H1 (cell line): ENCODE measurements at regions not wholly inside any gene's neighbourhood (a gene's known extent, or its start where the extent isn't known, plus 50 kb on each side); places are given as distances from the start of the nearest gene placed in this dataset.

Source experiments
- CTCF ChIA-PET: fragments of 300-600 bp; sonication (Branson Sonifier 250); formaldehyde crosslinking; loops from one replicate; lab custom pipeline; 2021; ENCODE audit not compliant: partially characterized antibody; lab: Charles Lee
- POLR2A ChIA-PET: fragments of 300-600 bp; sonication (Branson Sonifier 250); formaldehyde crosslinking; loops from one replicate; lab custom pipeline; 2021; ENCODE audit warnings: inconsistent platforms; ENCODE audit not compliant: partially characterized antibody; lab: Charles Lee
- DNase-seq, 2 experiments: peaks; one replicate each; pipeline versions ENCODE4 v3.0.0 to v3.0.0-alpha.2; 2010 to 2022; ENCODE audit warnings: low spot score in 2 of 2, low read depth in 1 of 2, mixed read lengths in 1 of 2
- FAIRE-seq: peaks from 2 replicates; lab custom pipeline; 2011; peaks lifted over from hg19 to GRCh38; lab: Jason Lieb, UNC
- H2AFZ ChIP-seq: 2 replicates; pipeline ENCODE4 v1.8.1; 2012; ENCODE audit warnings: low read length, inconsistent platforms
- H2AK5ac ChIP-seq: 2 replicates; pipeline ENCODE4 v1.6.1; 2013; ENCODE audit warnings: low read depth, low read length
- H2BK120ac ChIP-seq: replicated peaks from 2 replicates; pipeline ENCODE3; 2013; ENCODE audit warnings: low read depth, low read length, inconsistent platforms
- H2BK12ac ChIP-seq: 2 replicates; pipeline ENCODE4 v1.6.1; 2013; ENCODE audit warnings: low read depth, low read length
- H2BK15ac ChIP-seq: 2 replicates; pipeline ENCODE4 v1.6.1; 2013; ENCODE audit warnings: low read length
- H2BK20ac ChIP-seq: 2 replicates; pipeline ENCODE4 v1.6.1; 2013; ENCODE audit warnings: low read length
- H2BK5ac ChIP-seq: 2 replicates; pipeline ENCODE4 v1.6.1; 2013; ENCODE audit warnings: low read depth, low read length
- H3K14ac ChIP-seq: 2 replicates; pipeline ENCODE4 v1.6.1; 2013; ENCODE audit warnings: inconsistent platforms; ENCODE audit not compliant: insufficient read length
- H3K18ac ChIP-seq: 2 replicates; pipeline ENCODE4 v1.6.1; 2013; ENCODE audit warnings: low read length; ENCODE audit errors: extremely low read depth
- H3K23ac ChIP-seq: 2 replicates; pipeline ENCODE4 v1.6.1; 2013; ENCODE audit warnings: inconsistent platforms; ENCODE audit not compliant: insufficient read length
- H3K23me2 ChIP-seq: 2 replicates; pipeline ENCODE4 v1.6.1; 2013; ENCODE audit warnings: low read depth, low read length
- H3K27ac ChIP-seq: 2 replicates; pipeline ENCODE4 v1.6.1; 2011; ENCODE audit warnings: low read depth, low read length, inconsistent platforms
- H3K27me3 ChIP-seq, 4 experiments: replicated peaks in 1 of 4; 1 replicate in 1 of 4; 2 replicates in 3 of 4; pipeline versions ENCODE4 v1.6.1 to v1.8.1; 2011 to 2013; ENCODE audit warnings: low read length in 3 of 4, mild to moderate bottlenecking in 3 of 4, inconsistent platforms in 2 of 4, mixed read lengths in 2 of 4, moderate library complexity in 1 of 4; ENCODE audit not compliant: control insufficient read depth in 3 of 4, insufficient read depth in 3 of 4; ENCODE audit errors: extremely low read depth in 1 of 4
- H3K36me3 ChIP-seq, 4 experiments: 2 replicates each; pipeline versions ENCODE4 v1.6.1 to v1.8.1; 2011 to 2013; ENCODE audit warnings: mild to moderate bottlenecking in 4 of 4, low read length in 3 of 4, moderate library complexity in 2 of 4, control low read depth in 1 of 4, inconsistent platforms in 1 of 4; ENCODE audit not compliant: insufficient read depth in 4 of 4, control insufficient read depth in 2 of 4
- H3K4ac ChIP-seq: replicated peaks from 2 replicates; pipeline ENCODE3; 2013; ENCODE audit warnings: low read length, low read depth, mixed read lengths, inconsistent platforms; ENCODE audit not compliant: insufficient read length
- H3K4me1 ChIP-seq, 4 experiments: replicated peaks in 1 of 4; 1 replicate in 1 of 4; 2 replicates in 3 of 4; pipeline versions ENCODE4 v1.6.1 to v1.8.1; 2011 to 2013; ENCODE audit warnings: low read length in 3 of 4, inconsistent platforms in 2 of 4, mixed read lengths in 1 of 4; ENCODE audit not compliant: insufficient read depth in 4 of 4, control insufficient read depth in 3 of 4
- H3K4me2 ChIP-seq, 2 experiments: 2 replicates each; pipeline versions ENCODE4 v1.6.1 to v1.8.1; 2011 to 2013; ENCODE audit warnings: low read depth in 2 of 2, low read length in 2 of 2, control low read depth in 1 of 2, inconsistent platforms in 1 of 2, mild to moderate bottlenecking in 1 of 2; ENCODE audit not compliant: insufficient read depth in 1 of 2
- H3K4me3 ChIP-seq, 4 experiments: fragments of 200-600, 300-600 bp in 1 of 4; sonication (generic), shearing (Covaris generic), sonication (Bioruptor Twin) in 1 of 4; 2 replicates each; pipeline versions ENCODE4 v1.5.1 to v1.8.1; 2011 to 2016; ENCODE audit warnings: low read length in 4 of 4, low read depth in 3 of 4, control low read depth in 2 of 4, inconsistent platforms in 2 of 4, mild to moderate bottlenecking in 2 of 4, mixed read lengths in 1 of 4, moderate library complexity in 1 of 4; ENCODE audit not compliant: insufficient read depth in 2 of 4; ENCODE audit errors: extremely low read depth in 1 of 4
- H3K56ac ChIP-seq: replicated peaks from 2 replicates; pipeline ENCODE3; 2013; ENCODE audit warnings: low read depth, mild to moderate bottlenecking, mixed read lengths, low read length, inconsistent platforms; ENCODE audit not compliant: insufficient read length
- H3K79me1 ChIP-seq: 2 replicates; pipeline ENCODE4 v1.6.1; 2013; ENCODE audit warnings: low read depth, low read length, control low read depth
- H3K79me2 ChIP-seq, 2 experiments: 2 replicates each; pipeline versions ENCODE4 v1.6.1 to v1.8.1; 2012 to 2013; ENCODE audit warnings: low read length in 2 of 2, mild to moderate bottlenecking in 2 of 2, inconsistent platforms in 1 of 2; ENCODE audit not compliant: insufficient read depth in 2 of 2, control insufficient read depth in 1 of 2
- H3K9ac ChIP-seq, 4 experiments: replicated peaks in 1 of 4; 1 replicate in 1 of 4; 2 replicates in 3 of 4; pipeline versions ENCODE4 v1.6.1 to v1.8.1; 2011 to 2013; ENCODE audit warnings: low read depth in 3 of 4, low read length in 3 of 4, control low read depth in 2 of 4, mild to moderate bottlenecking in 2 of 4, moderate library complexity in 2 of 4, inconsistent platforms in 1 of 4; ENCODE audit errors: extremely low read depth in 1 of 4
- H3K9me3 ChIP-seq, 2 experiments: 2 replicates each; pipeline versions ENCODE4 v1.6.1 to v1.8.1; 2012 to 2013; ENCODE audit warnings: mild to moderate bottlenecking in 2 of 2, moderate library complexity in 2 of 2, control low read depth in 1 of 2, inconsistent platforms in 1 of 2, low read depth in 1 of 2, low read length in 1 of 2, mixed read lengths in 1 of 2; ENCODE audit not compliant: insufficient read depth in 2 of 2
- H4K20me1 ChIP-seq, 2 experiments: replicated peaks in 1 of 2; 2 replicates each; pipeline versions ENCODE3 to v1.8.1; 2011 to 2013; ENCODE audit warnings: inconsistent platforms in 2 of 2, low read length in 2 of 2, mild to moderate bottlenecking in 1 of 2; ENCODE audit not compliant: insufficient read depth in 2 of 2, control insufficient read depth in 1 of 2
- H4K5ac ChIP-seq: 2 replicates; pipeline ENCODE4 v1.6.1; 2013; ENCODE audit warnings: low read length, low read depth, mixed read lengths, inconsistent platforms; ENCODE audit not compliant: insufficient read length
- H4K8ac ChIP-seq: 2 replicates; pipeline ENCODE4 v1.8.0; 2013; ENCODE audit warnings: mild to moderate bottlenecking, moderate library complexity, low read length, inconsistent platforms; ENCODE audit not compliant: insufficient read depth; ENCODE audit errors: extremely low read depth
- H4K91ac ChIP-seq: replicated peaks from 2 replicates; pipeline ENCODE3; 2013; ENCODE audit warnings: low read length, mixed read lengths, inconsistent platforms; ENCODE audit not compliant: insufficient read length
- CBX8 ChIP-seq: fragments of 300-800, 300-1000 bp; sonication (generic); IDR thresholded peaks from 2 replicates; pipeline ENCODE4 v1.7.1; 2016; ENCODE audit warnings: low read depth, low read length, borderline replicate concordance
- EGR1 ChIP-seq: IDR thresholded peaks from 2 replicates; pipeline ENCODE4 v1.6.1; 2011; ENCODE audit warnings: low read depth, low read length, borderline replicate concordance
- GTF2F1 ChIP-seq: IDR thresholded peaks from 2 replicates; pipeline ENCODE4 v1.6.1; 2012; ENCODE audit warnings: low read depth, low read length, improper control_type of control experiment, borderline replicate concordance
- KDM5A ChIP-seq: fragments of 200-600 bp; IDR thresholded peaks from 2 replicates; pipeline ENCODE4 v1.7.1; 2012; ENCODE audit warnings: mild to moderate bottlenecking, low read length, inconsistent platforms, mixed read lengths
- POLR2AphosphoS5 ChIP-seq: IDR thresholded peaks from 2 replicates; pipeline ENCODE4 v1.6.1; 2011; ENCODE audit warnings: low read depth, low read length
- RFX5 ChIP-seq: IDR thresholded peaks from 2 replicates; pipeline ENCODE4 v1.6.1; 2011; ENCODE audit warnings: low read depth, low read length, improper control_type of control experiment, borderline replicate concordance
- RXRA ChIP-seq: IDR thresholded peaks from 2 replicates; pipeline ENCODE4 v1.6.1; 2011; ENCODE audit warnings: low read depth, mild to moderate bottlenecking, low read length, moderate library complexity; ENCODE audit not compliant: insufficient read depth
- SUZ12 ChIP-seq: fragments of 200-600 bp; sonication (generic); IDR thresholded peaks from 2 replicates; pipeline ENCODE4 v1.6.1; 2012; ENCODE audit warnings: mild to moderate bottlenecking, inconsistent platforms, low read length, moderate library complexity, mixed read lengths
- TAF1 ChIP-seq: IDR thresholded peaks from 2 replicates; pipeline ENCODE4 v1.6.1; 2011; ENCODE audit warnings: mild to moderate bottlenecking, low read depth, low read length
- WGBS, 2 experiments: shearing (Covaris generic) in 1 of 2; methylation state at CpG; one replicate each; pipeline versions ENCODE4 v1.1.6 to v1.1.7; 2013 to 2015; ENCODE audit warnings: low lambda C conversion rate in 2 of 2, mixed read lengths in 2 of 2, inconsistent platforms in 1 of 2, low coverage in 1 of 2, missing lambda C conversion rate in 1 of 2; ENCODE audit not compliant: insufficient replicate concordance in 2 of 2, insufficient coverage in 1 of 2, insufficient read length in 1 of 2; ENCODE audit errors: extremely low coverage in 1 of 2, missing lambda C conversion rate in 1 of 2; 5-methylcytosine and 5-hydroxymethylcytosine counted together
- TF ChIP-seq, protein P1 (sequence below): IDR thresholded peaks from 2 replicates; pipeline ENCODE4 v1.6.1; 2011; ENCODE audit warnings: low read length, improper control_type of control experiment

DNA sequence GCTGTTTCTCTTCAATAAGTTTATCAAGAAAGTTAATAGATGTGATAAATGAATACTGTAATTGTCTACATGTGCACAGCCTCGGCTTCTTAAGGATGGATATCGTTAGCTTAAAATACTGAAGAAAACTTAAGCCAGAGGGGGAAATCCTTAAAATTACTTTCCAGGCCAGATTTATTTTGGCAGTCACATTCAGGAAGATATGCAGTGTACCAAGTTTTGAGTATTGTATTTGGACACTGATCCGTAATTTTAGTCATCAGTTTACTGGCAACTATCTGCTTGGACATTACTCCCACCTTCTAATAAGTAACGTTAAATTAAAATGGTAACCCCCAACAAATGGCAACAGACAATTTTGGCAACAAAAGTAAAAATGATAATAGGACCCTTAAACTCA is 770.0 kb upstream of the ZEB2 start:
- TF ChIP-seq, protein P1, sequence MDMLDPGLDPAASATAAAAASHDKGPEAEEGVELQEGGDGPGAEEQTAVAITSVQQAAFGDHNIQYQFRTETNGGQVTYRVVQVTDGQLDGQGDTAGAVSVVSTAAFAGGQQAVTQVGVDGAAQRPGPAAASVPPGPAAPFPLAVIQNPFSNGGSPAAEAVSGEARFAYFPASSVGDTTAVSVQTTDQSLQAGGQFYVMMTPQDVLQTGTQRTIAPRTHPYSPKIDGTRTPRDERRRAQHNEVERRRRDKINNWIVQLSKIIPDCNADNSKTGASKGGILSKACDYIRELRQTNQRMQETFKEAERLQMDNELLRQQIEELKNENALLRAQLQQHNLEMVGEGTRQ = no peak
- TF ChIP-seq EGR1 = no peak
- no peak for TF ChIP-seq SUZ12
- TF ChIP-seq GTF2F1 = no peak
- no peak for TF ChIP-seq CBX8
- TF ChIP-seq RXRA = no peak
- TF ChIP-seq TAF1 = no peak
- no peak for TF ChIP-seq POLR2AphosphoS5
- TF ChIP-seq RFX5 = no peak
- TF ChIP-seq KDM5A = no peak
- CTCF ChIA-PET = no interaction called here
- no peak overlapping the region for H2BK20ac ChIP-seq
- H4K20me1 ChIP-seq = no peaks in the 10 kb centered on the region
- no peak overlapping the region for H3K56ac ChIP-seq
- H3K36me3 ChIP-seq = no peaks in the 10 kb centered on the region
- no peak overlapping the region for H4K5ac ChIP-seq
- no peak overlapping the region for H2BK120ac ChIP-seq
- no peaks in the 10 kb centered on the region for H3K27me3 ChIP-seq
- no peaks in the 10 kb centered on the region for H3K9me3 ChIP-seq
- H3K4me3 ChIP-seq = no peak overlapping the region
- H3K79me1 ChIP-seq = no peaks in the 10 kb centered on the region
- no peak overlapping the region for H2BK12ac ChIP-seq
- peaks cover 0 to 2% (median 0%) of the 10 kb centered on the region in 4 experiments; a peak in 1 of 7 replicates for H3K4me1 ChIP-seq
- no peak overlapping the region for H2BK5ac ChIP-seq
- H3K14ac ChIP-seq = no peak overlapping the region
- H3K23ac ChIP-seq = no peak overlapping the region
- DNase-seq (no peak), FAIRE-seq (no peak)
- peak overlapping the region in 1 of 4 experiments; percentile 34; a peak in 1 of 7 replicates for H3K9ac ChIP-seq
- no peak overlapping the region for H3K4me2 ChIP-seq
- no peak overlapping the region for H4K8ac ChIP-seq
- H3K27ac ChIP-seq = no peak overlapping the region
- H2BK15ac ChIP-seq = no peak overlapping the region
- no peaks in the 10 kb centered on the region for H3K79me2 ChIP-seq
- no peaks in the 10 kb centered on the region; the same call in 1 of the 2 replicates for H3K23me2 ChIP-seq
- POLR2A ChIA-PET = no interaction called here
- H3K18ac ChIP-seq = no peak overlapping the region
- no peak overlapping the region for H2AFZ ChIP-seq
- WGBS, 2 experiments = 95% methylated on average over 4 of the region's 4 CpGs; no CpG with 5 or more reads in 1 of the 2 experiments
- H4K91ac ChIP-seq = no peak overlapping the region
- H3K4ac ChIP-seq = no peak overlapping the region
- no peak overlapping the region for H2AK5ac ChIP-seq
